ENCODE measurements at regions not wholly inside any gene's neighbourhood (a gene's known extent, or its start where the extent isn't known, plus 50 kb on each side); places are given as distances from the start of the nearest gene placed in this dataset.

- no peak overlapping the region for H3K4me2 ChIP-seq (ENCODE audit: low read length)
- no peak overlapping the region for H2AFZ ChIP-seq (ENCODE audit: low read depth, low read length)
- TF ChIP-seq CTCF (IDR thresholded peaks at IDR 0.05; ENCODE audit: insufficient read depth, low read depth, low read length) (no peak), EZH2 (IDR thresholded peaks at IDR 0.05; ENCODE audit: insufficient read depth, low read length) (no peak)
- Mint-ChIP-seq H3K27ac (ENCODE audit: unreplicated experiment) (no peak overlapping the region), H3K9me3 (ENCODE audit: unreplicated experiment) (peaks cover 10% of the 10 kb centered on the region), H3K4me1 (ENCODE audit: low read depth, unreplicated experiment) (no peaks in the 10 kb centered on the region), H3K36me3 (ENCODE audit: low read depth, unreplicated experiment) (no peaks in the 10 kb centered on the region), H3K4me3 (ENCODE audit: unreplicated experiment) (no peak overlapping the region), H3K27me3 (ENCODE audit: low read depth, unreplicated experiment) (no peaks in the 10 kb centered on the region)
- H3K36me3 ChIP-seq (ENCODE audit: insufficient read depth, low read length), result no peaks in the 10 kb centered on the region
- no peaks in the 10 kb centered on the region for H3K27me3 ChIP-seq (ENCODE audit: insufficient read depth, low read length)
- H3K79me2 ChIP-seq (ENCODE audit: insufficient read depth, low read length), result no peaks in the 10 kb centered on the region
- no peak overlapping the region for H3K9ac ChIP-seq (ENCODE audit: low read length)
- DNase-seq (ENCODE audit: low read depth) (peak; percentile 16), FAIRE-seq (no peak)
- H3K9me3 ChIP-seq (ENCODE audit: insufficient read depth, low read depth, low read length), result peaks cover 6% of the 10 kb centered on the region
- H3K27ac ChIP-seq (ENCODE audit: low read depth, low read length), result no peak overlapping the region
- no peak overlapping the region for H3K4me3 ChIP-seq (ENCODE audit: insufficient read depth, low read depth, low read length)
- H3K4me1 ChIP-seq (ENCODE audit: insufficient read depth, low read length), result no peaks in the 10 kb centered on the region
- H4K20me1 ChIP-seq (ENCODE audit: insufficient read depth, low read length), result no peaks in the 10 kb centered on the region
These were observed 622.1 kb downstream of the PSAT1 start for GRCh38 chr9:78918976-78919375.

GRCh38 chr9:78919701-78920100, 622.8 kb downstream of the PSAT1 start:
- no peak overlapping the region for H3K27ac ChIP-seq (ENCODE audit: low read depth, low read length)
- H3K4me1 ChIP-seq (ENCODE audit: insufficient read depth, low read length), result no peaks in the 10 kb centered on the region
- no peaks in the 10 kb centered on the region for H3K79me2 ChIP-seq (ENCODE audit: insufficient read depth, low read length)
- no peaks in the 10 kb centered on the region for H3K27me3 ChIP-seq (ENCODE audit: insufficient read depth, low read length)
- peaks cover 10% of the 10 kb centered on the region for H3K9me3 Mint-ChIP-seq (ENCODE audit: unreplicated experiment)
- DNase-seq (ENCODE audit: low read depth) (peak; percentile 68), FAIRE-seq (no peak)
- no peaks in the 10 kb centered on the region for H3K27me3 Mint-ChIP-seq (ENCODE audit: low read depth, unreplicated experiment)
- no peak overlapping the region for H3K9ac ChIP-seq (ENCODE audit: low read length)
- no peak overlapping the region for H3K4me2 ChIP-seq (ENCODE audit: low read length)
- H2AFZ ChIP-seq (ENCODE audit: low read depth, low read length), result no peak overlapping the region
- H3K9me3 ChIP-seq (ENCODE audit: insufficient read depth, low read depth, low read length), result peaks cover 6% of the 10 kb centered on the region
- TF ChIP-seq CTCF (IDR thresholded peaks at IDR 0.05; ENCODE audit: insufficient read depth, low read depth, low read length) (no peak), EZH2 (IDR thresholded peaks at IDR 0.05; ENCODE audit: insufficient read depth, low read length) (no peak)
- H4K20me1 ChIP-seq (ENCODE audit: insufficient read depth, low read length), result no peaks in the 10 kb centered on the region
- H3K4me3 Mint-ChIP-seq (ENCODE audit: unreplicated experiment), result no peak overlapping the region
- no peak overlapping the region for H3K27ac Mint-ChIP-seq (ENCODE audit: unreplicated experiment)
- H3K36me3 Mint-ChIP-seq (ENCODE audit: low read depth, unreplicated experiment), result no peaks in the 10 kb centered on the region
- no peaks in the 10 kb centered on the region for H3K36me3 ChIP-seq (ENCODE audit: insufficient read depth, low read length)
- H3K4me3 ChIP-seq (ENCODE audit: insufficient read depth, low read depth, low read length), result no peak overlapping the region
- no peaks in the 10 kb centered on the region for H3K4me1 Mint-ChIP-seq (ENCODE audit: low read depth, unreplicated experiment)

GRCh38 chr9:78921341-78921740, 624.4 kb downstream of the PSAT1 start:
- H2AFZ ChIP-seq (ENCODE audit: low read depth, low read length), result no peak overlapping the region

More at GRCh38 chr9:78921341-78921740, 624.4 kb downstream of the PSAT1 start:
- H4K20me1 ChIP-seq (ENCODE audit: insufficient read depth, low read length), result no peaks in the 10 kb centered on the region
- Mint-ChIP-seq H3K9me3 (ENCODE audit: unreplicated experiment) (peaks cover 10% of the 10 kb centered on the region), H3K27ac (ENCODE audit: unreplicated experiment) (no peak overlapping the region), H3K4me3 (ENCODE audit: unreplicated experiment) (no peak overlapping the region), H3K27me3 (ENCODE audit: low read depth, unreplicated experiment) (no peaks in the 10 kb centered on the region), H3K4me1 (ENCODE audit: low read depth, unreplicated experiment) (no peaks in the 10 kb centered on the region), H3K36me3 (ENCODE audit: low read depth, unreplicated experiment) (no peaks in the 10 kb centered on the region)
- no peak overlapping the region for H3K4me2 ChIP-seq (ENCODE audit: low read length)
- H3K79me2 ChIP-seq (ENCODE audit: insufficient read depth, low read length), result no peaks in the 10 kb centered on the region
- H3K27me3 ChIP-seq (ENCODE audit: insufficient read depth, low read length), result no peaks in the 10 kb centered on the region
- no peak for FAIRE-seq
- no peak overlapping the region for H3K27ac ChIP-seq (ENCODE audit: low read depth, low read length)
- H3K4me3 ChIP-seq (ENCODE audit: insufficient read depth, low read depth, low read length), result no peak overlapping the region
- DNase-seq (ENCODE audit: low read depth), result peak; percentile 66
- no peak overlapping the region for H3K9ac ChIP-seq (ENCODE audit: low read length)
- H3K4me1 ChIP-seq (ENCODE audit: insufficient read depth, low read length), result no peaks in the 10 kb centered on the region
- TF ChIP-seq CTCF (IDR thresholded peaks at IDR 0.05; ENCODE audit: insufficient read depth, low read depth, low read length) (no peak), EZH2 (IDR thresholded peaks at IDR 0.05; ENCODE audit: insufficient read depth, low read length) (no peak)
- H3K36me3 ChIP-seq (ENCODE audit: insufficient read depth, low read length), result no peaks in the 10 kb centered on the region
- peaks cover 6% of the 10 kb centered on the region for H3K9me3 ChIP-seq (ENCODE audit: insufficient read depth, low read depth, low read length)

Data from astrocyte (in vitro differentiated cells and primary cell).